ENCODE measurements at regions not wholly inside any gene's neighbourhood (a gene's known extent, or its start where the extent isn't known, plus 50 kb on each side); places are given as distances from the start of the nearest gene placed in this dataset.

DNA sequence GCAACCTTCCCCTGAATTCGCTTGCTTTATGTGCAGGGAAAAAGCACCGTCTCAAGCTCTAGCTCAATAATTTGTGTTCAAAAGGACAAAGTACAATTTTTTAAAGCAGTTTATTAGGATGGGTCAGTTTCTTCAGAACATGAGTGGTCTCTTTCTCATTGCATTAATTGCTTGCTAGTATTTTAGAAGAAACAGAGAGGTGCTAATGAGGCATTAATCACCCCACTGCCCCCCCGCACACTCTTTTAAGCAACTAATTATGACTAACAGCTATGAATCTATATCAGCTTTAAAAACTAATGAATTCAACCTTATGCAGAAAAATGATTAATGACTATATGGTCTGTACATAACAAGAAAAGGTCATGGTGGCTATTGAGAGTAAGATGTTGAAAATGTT is 262.1 kb upstream of the ST6GAL2 start:
- no peaks in the 10 kb centered on the region for H3K4me1 ChIP-seq
- intact Hi-C loops (cut with DNase I; ENCODE audit: low total_unique reads): no loop called here

DNA sequence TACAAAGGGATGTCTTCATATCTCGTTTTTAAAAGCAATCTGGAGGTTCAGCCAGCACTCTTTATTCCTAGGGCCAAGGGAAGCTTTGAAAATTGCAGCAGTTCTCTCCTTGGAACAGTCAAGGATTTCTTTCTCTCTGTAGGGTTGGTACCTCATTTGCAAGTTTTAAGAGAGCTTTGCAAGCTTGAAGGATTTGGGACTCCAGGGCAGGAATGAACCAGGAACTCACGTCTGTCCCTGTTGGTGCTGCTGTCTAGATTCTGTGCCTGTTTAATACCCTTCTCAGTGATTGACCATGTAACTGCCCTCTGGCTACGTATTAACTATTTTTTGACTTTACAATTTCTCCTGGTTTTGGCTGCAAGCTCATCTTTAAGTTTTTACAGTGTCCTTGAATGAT is 262.5 kb upstream of the ST6GAL2 start:
- Histone ChIP-seq H3K4me3 (no peak overlapping the region), H3K4me1 (no peaks in the 10 kb centered on the region), H3K27ac (no peak overlapping the region), H3K36me3 (no peaks in the 10 kb centered on the region), H3K27me3 (no peaks in the 10 kb centered on the region), H3K9me3 (peaks cover 0 to 9% of the 10 kb centered on the region in 2 donors)
- no peak for DNase-seq (ENCODE audit: low spot score in 2 of 2)
- no peak for TF ChIP-seq POLR2A (IDR thresholded peaks at IDR 0.05)
- TF ChIP-seq, protein P1, sequence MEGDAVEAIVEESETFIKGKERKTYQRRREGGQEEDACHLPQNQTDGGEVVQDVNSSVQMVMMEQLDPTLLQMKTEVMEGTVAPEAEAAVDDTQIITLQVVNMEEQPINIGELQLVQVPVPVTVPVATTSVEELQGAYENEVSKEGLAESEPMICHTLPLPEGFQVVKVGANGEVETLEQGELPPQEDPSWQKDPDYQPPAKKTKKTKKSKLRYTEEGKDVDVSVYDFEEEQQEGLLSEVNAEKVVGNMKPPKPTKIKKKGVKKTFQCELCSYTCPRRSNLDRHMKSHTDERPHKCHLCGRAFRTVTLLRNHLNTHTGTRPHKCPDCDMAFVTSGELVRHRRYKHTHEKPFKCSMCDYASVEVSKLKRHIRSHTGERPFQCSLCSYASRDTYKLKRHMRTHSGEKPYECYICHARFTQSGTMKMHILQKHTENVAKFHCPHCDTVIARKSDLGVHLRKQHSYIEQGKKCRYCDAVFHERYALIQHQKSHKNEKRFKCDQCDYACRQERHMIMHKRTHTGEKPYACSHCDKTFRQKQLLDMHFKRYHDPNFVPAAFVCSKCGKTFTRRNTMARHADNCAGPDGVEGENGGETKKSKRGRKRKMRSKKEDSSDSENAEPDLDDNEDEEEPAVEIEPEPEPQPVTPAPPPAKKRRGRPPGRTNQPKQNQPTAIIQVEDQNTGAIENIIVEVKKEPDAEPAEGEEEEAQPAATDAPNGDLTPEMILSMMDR (IDR thresholded peaks at IDR 0.05): no peak
- TF ChIP-seq POLR2AphosphoS5 (IDR thresholded peaks at IDR 0.05): no peak
- intact Hi-C loops (cut with DNase I; ENCODE audit: low total_unique reads): no loop called here

More for the DNA sequence above, 262.1 kb upstream of the ST6GAL2 start:
- Histone ChIP-seq H3K27me3 (no peaks in the 10 kb centered on the region), H3K36me3 (no peaks in the 10 kb centered on the region), H3K27ac (no peak overlapping the region), H3K9me3 (peaks cover 0 to 12% of the 10 kb centered on the region in 2 donors), H3K4me3 (no peak overlapping the region)
- TF ChIP-seq POLR2A (IDR thresholded peaks at IDR 0.05): no peak
- TF ChIP-seq, protein P1 (IDR thresholded peaks at IDR 0.05): no peak
- TF ChIP-seq POLR2AphosphoS5 (IDR thresholded peaks at IDR 0.05): no peak
- DNase-seq (ENCODE audit: low spot score in 2 of 2): no peak

DNA sequence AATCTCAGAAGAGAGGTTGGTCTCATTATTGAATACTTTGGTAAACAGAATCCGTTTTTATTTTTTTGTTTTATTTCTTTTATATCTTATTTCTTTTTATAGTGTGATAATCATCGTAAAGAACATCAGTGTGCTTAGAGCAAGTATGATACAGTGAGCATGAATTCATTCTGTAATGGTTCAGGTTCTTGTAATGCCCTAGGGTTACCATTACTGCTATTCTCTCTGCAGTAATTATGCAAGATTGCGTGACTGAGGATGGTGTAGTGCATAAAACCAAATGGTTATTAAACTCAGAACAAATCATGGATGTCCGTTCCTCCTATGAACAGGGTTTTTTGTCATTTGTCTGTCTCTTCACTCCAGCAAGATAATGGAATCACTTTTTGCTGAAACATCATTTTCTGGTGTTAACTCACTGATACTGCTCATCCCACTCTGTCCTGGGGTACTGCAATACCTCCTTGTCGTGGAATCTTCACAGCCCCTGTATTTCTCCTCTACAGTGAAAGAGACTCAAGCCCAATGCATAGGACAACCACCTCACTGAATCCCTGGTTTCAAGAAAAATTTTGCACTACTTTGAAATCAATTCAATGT is 274.8 kb upstream of the ST6GAL2 start:
- H3K4me1 ChIP-seq: no peaks in the 10 kb centered on the region
- intact Hi-C loops (cut with DNase I; ENCODE audit: low total_unique reads): no loop called here
- H3K4me3 ChIP-seq: no peak overlapping the region
- H3K27ac ChIP-seq: no peak overlapping the region
- TF ChIP-seq POLR2A (IDR thresholded peaks at IDR 0.05) (no peak), POLR2AphosphoS5 (IDR thresholded peaks at IDR 0.05) (no peak)
- TF ChIP-seq, protein P1 (IDR thresholded peaks at IDR 0.05): no peak
- no peaks in the 10 kb centered on the region for H3K27me3 ChIP-seq
- peaks cover 0 to 4% of the 10 kb centered on the region in 2 donors for H3K9me3 ChIP-seq
- DNase-seq (ENCODE audit: low spot score in 2 of 2): no peak
- H3K36me3 ChIP-seq: no peaks in the 10 kb centered on the region

DNA sequence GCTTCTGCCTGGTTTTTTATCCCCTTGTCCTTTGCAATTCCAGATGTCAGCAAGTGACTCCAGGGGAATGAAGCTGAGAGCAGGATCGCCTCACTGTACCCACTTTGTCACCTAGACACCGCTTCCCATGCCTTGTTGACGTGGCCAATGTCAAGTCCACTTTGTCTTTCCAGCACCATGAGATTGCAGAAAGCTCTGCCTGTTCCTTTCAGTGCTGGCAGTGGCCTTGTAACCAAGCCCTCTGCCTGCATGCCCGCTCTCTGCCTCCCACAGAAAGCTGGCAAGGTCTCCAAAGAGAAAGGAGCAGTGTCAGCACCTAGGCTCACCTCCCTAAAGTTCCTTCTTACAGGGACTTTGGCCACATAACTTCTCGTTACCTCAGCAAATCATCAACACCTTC is 282.2 kb upstream of the ST6GAL2 start:
- Histone ChIP-seq H3K4me3 (no peak overlapping the region), H3K9me3 (no peaks in the 10 kb centered on the region), H3K36me3 (no peaks in the 10 kb centered on the region), H3K27ac (no peak overlapping the region), H3K4me1 (no peaks in the 10 kb centered on the region), H3K27me3 (no peaks in the 10 kb centered on the region)
- DNase-seq (ENCODE audit: low spot score in 2 of 2): no peak
- intact Hi-C loops (cut with DNase I; ENCODE audit: low total_unique reads): no loop called here
- TF ChIP-seq POLR2A (IDR thresholded peaks at IDR 0.05): no peak
- no peak for TF ChIP-seq POLR2AphosphoS5 (IDR thresholded peaks at IDR 0.05)
- TF ChIP-seq, protein P1 (IDR thresholded peaks at IDR 0.05): no peak

DNA sequence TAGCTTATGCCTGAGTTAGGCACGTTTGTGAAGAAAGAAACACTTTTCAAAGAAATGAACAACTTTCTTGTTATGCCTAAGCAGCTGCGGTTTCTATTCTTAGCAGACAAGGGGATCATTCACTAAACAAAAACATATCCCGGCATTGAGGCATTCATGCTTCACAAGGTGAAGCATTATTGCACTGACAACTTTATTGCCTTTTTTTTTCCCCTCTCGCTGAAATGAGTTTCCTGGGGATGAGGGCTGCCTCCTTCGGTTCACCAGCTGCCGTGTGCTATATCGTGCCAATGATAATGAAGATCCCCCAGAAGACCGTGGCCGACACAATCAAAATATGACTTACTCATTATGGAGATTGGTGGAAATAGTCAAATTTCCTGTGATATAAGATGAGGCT is 288.2 kb upstream of the ST6GAL2 start:
- H3K4me1 ChIP-seq: no peaks in the 10 kb centered on the region
- no peaks in the 10 kb centered on the region for H3K9me3 ChIP-seq
- no peak for DNase-seq (ENCODE audit: low spot score in 2 of 2)
- no peak overlapping the region for H3K27ac ChIP-seq
- TF ChIP-seq POLR2AphosphoS5 (IDR thresholded peaks at IDR 0.05) (no peak), POLR2A (IDR thresholded peaks at IDR 0.05) (no peak)
- TF ChIP-seq, protein P1 (IDR thresholded peaks at IDR 0.05): no peak
- H3K36me3 ChIP-seq: no peaks in the 10 kb centered on the region
- H3K27me3 ChIP-seq: no peaks in the 10 kb centered on the region
- intact Hi-C loops (cut with DNase I; ENCODE audit: low total_unique reads): no loop called here
- H3K4me3 ChIP-seq: no peak overlapping the region
